Adrenal gland (tissue), 9 donors: ENCODE measurements at regions not wholly inside any gene's neighbourhood (a gene's known extent, or its start where the extent isn't known, plus 50 kb on each side); places are given as distances from the start of the nearest gene placed in this dataset.

Experiments used
- DNase-seq, 7 donors: peaks; one replicate each; pipeline ENCODE4 v3.0.0-alpha.2; 2019 to 2020
- H3K27ac ChIP-seq, 5 donors: fragments of 200-600 bp; sonication (generic) in 4 of 5; 1 replicate in 3 of 5; 2 replicates in 2 of 5; pipeline versions ENCODE4 v1.5.1 to v1.8.0; 2016 to 2020; ENCODE audit warnings: mild to moderate bottlenecking in 1 of 5
- H3K27me3 ChIP-seq: fragments of 200-600 bp; 2 replicates; pipeline ENCODE4 v1.8.0; 2021
- H3K36me3 ChIP-seq, 2 donors: fragments of 200-600 bp; replicated peaks in 1 of 2; 1 replicate in 1 of 2; 2 replicates in 1 of 2; pipeline versions ENCODE4 v1.5.1 to v1.8.0; 2018 to 2022
- H3K4me1 ChIP-seq, 2 donors: fragments of 200-600 bp; replicated peaks in 1 of 2; 1 replicate in 1 of 2; 2 replicates in 1 of 2; pipeline versions ENCODE4 v1.5.1 to v1.8.0; 2018 to 2021
- H3K4me3 ChIP-seq, 4 donors: fragments of 200-600 bp; sonication (generic) in 3 of 4; one replicate each; pipeline ENCODE4 v1.5.1; 2016 to 2018
- H3K9me3 ChIP-seq, 3 donors: fragments of 200-600 bp; sonication (generic) in 1 of 3; replicated peaks in 1 of 3; 1 replicate in 2 of 3; 2 replicates in 1 of 3; pipeline versions ENCODE4 v1.5.1 to v1.8.0; 2016 to 2021
- POLR2A ChIP-seq, 2 donors: fragments of 450-650 bp; IDR thresholded peaks; one replicate each; pipeline ENCODE4 v1.6.1; 2017; ENCODE audit warnings: antibody characterized with exemption in 2 of 2, mild to moderate bottlenecking in 2 of 2, moderate library complexity in 1 of 2
- WGBS, 4 donors: extraction: QIAGEN DNeasy Blood & Tissue Kit in 2 of 4; methylation state at CpG; one replicate each; pipeline versions ENCODE4 v1.1.5 to v1.1.7; 2013 to 2017; 5-methylcytosine and 5-hydroxymethylcytosine counted together
- intact Hi-C, 2 donors: fragments of 100-400 bp; cut with DNase I; formaldehyde crosslinking; loops; one replicate each; pipeline versions ENCODE4 v1.14.1 to v1.15.0; 2022 to 2023
- TF ChIP-seq, protein P1 (sequence below), 6 experiments: fragments of 450-650 bp in 4 of 6; fragments of 200-600 bp in 2 of 6; sonication (generic) in 1 of 6; IDR thresholded peaks; 1 replicate in 5 of 6; 2 replicates in 1 of 6; pipeline versions ENCODE4 v1.5.1 to v1.8.0; 2016 to 2021; ENCODE audit warnings: antibody characterized with exemption in 6 of 6, mild to moderate bottlenecking in 2 of 6, moderate library complexity in 1 of 6
- donor health status: healthy with polysubstance abuse.
- donor health status: Bipolar disorder and iron deficiency.
- donor health status: DM: yes; HTN: yes; CAD: no.
- donor health status: DM: no; HTN: no; CAD: no.
- donor health status: DM: no; HTN: no; CAD: no.

DNA sequence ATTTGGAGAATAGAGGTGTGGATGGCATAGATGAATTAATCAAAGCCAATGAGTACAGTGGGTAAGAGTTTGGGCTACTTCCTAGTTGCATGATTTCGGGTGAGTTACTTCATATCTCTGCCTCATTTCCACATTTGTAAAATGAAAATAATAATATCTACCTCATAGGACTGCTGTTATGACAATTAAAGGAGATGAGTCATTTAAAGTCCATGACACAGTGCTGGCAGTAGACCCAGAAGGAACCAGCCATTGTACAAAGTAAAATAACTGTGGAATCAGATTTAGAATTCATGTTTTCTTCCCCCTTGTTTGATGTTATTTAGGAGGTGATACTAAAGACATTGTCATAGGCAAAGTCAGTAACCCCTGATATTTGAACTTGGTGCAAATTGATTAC lies 139.5 kb upstream of the SLC27A6 start:
- WGBS, 4 donors = 51 to 62% (median 58%) methylated on average over 1 of the region's 1 CpG
- no peaks in the 10 kb centered on the region for H3K9me3 ChIP-seq

DNA sequence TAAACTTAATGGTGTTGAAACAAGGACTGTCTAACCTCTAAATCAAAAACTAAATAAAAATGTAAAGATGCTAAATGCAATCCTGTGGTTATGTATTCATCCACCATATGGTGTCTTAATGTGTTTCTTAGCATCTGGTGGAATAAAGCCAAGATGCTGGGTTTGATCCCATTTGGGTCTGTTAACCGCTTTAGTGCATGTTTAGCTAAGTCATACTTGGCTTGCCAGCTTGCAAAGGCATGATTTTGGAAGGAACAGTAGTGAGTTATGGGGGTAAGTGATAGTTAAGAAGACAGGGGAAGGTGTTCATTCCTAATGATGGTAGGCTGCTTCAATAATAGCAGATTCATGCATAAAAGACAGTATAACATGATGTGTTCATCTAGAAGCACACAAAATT lies 139.0 kb upstream of the SLC27A6 start:
- TF ChIP-seq POLR2A (IDR thresholded peaks at IDR 0.05) = no peak
- TF ChIP-seq, protein P1, sequence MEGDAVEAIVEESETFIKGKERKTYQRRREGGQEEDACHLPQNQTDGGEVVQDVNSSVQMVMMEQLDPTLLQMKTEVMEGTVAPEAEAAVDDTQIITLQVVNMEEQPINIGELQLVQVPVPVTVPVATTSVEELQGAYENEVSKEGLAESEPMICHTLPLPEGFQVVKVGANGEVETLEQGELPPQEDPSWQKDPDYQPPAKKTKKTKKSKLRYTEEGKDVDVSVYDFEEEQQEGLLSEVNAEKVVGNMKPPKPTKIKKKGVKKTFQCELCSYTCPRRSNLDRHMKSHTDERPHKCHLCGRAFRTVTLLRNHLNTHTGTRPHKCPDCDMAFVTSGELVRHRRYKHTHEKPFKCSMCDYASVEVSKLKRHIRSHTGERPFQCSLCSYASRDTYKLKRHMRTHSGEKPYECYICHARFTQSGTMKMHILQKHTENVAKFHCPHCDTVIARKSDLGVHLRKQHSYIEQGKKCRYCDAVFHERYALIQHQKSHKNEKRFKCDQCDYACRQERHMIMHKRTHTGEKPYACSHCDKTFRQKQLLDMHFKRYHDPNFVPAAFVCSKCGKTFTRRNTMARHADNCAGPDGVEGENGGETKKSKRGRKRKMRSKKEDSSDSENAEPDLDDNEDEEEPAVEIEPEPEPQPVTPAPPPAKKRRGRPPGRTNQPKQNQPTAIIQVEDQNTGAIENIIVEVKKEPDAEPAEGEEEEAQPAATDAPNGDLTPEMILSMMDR (IDR thresholded peaks at IDR 0.05) = no peak
- Histone ChIP-seq H3K27me3 (no peaks in the 10 kb centered on the region), H3K4me3 (no peak overlapping the region), H3K27ac (no peak overlapping the region), H3K4me1 (no peaks in the 10 kb centered on the region), H3K36me3 (peaks cover 0 to 3% of the 10 kb centered on the region in 2 donors), H3K9me3 (no peaks in the 10 kb centered on the region)
- 85 to 91% (median 88%) methylated on average over 1 of the region's 1 CpG for WGBS, 4 donors
- intact Hi-C loops = no loop called here
- DNase-seq = no peak

More for the DNA sequence above, 139.5 kb upstream of the SLC27A6 start:
- TF ChIP-seq, protein P1 (IDR thresholded peaks at IDR 0.05) = no peak
- no peak for TF ChIP-seq POLR2A (IDR thresholded peaks at IDR 0.05)
- intact Hi-C loops = no loop called here
- Histone ChIP-seq H3K36me3 (peaks cover 0 to 3% of the 10 kb centered on the region in 2 donors), H3K27me3 (no peaks in the 10 kb centered on the region), H3K4me1 (no peaks in the 10 kb centered on the region), H3K27ac (no peak overlapping the region), H3K4me3 (no peak overlapping the region)
- DNase-seq = peak in 1 of 7 donors; percentile 16

DNA sequence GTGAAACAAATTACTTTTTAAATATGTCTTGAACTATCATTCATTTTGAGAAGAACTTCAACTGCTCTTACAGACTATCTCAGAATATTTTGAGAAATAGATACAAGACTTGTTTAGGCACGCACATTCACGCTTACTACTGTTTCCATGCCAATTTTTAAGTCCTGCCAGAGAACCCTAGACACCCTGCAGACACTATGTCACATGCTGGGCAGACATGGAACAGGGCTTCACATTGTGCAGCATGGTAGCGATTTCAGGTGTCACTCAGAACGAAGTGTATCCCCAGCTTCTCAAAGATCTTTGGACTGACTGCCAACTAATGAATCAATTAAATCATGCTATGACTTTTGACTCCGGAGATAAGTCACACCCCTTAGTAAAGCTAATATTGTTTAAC lies 128.7 kb upstream of the SLC27A6 start:
- no peak for DNase-seq
- Histone ChIP-seq H3K27ac (no peak overlapping the region), H3K27me3 (no peaks in the 10 kb centered on the region), H3K4me1 (no peaks in the 10 kb centered on the region), H3K36me3 (no peaks in the 10 kb centered on the region), H3K9me3 (no peaks in the 10 kb centered on the region), H3K4me3 (no peak overlapping the region)
- TF ChIP-seq POLR2A (IDR thresholded peaks at IDR 0.05) = no peak
- TF ChIP-seq, protein P1 (IDR thresholded peaks at IDR 0.05) = no peak
- WGBS, 4 donors = 78 to 91% (median 87%) methylated on average over 5 of the region's 5 CpGs
- intact Hi-C loops = no loop called here

DNA sequence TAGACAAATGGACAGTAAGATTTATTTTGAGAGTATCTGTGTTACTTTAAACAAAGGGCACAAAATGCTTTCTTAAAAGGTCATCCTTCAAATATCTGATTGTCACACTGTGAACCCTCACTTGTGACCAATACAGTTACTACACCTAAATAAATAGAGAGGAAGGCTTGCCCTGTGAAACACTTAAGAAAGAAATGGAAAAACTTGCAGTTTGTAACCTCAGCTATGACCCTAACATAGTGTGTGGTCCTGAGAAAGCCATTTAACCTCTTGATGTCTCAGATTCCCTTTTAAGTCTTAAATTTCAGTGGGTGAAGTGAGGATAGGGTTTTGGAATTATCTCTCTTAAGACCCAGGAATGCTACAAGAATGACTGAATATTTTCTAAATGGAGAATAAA lies 126.7 kb upstream of the SLC27A6 start:
- Histone ChIP-seq H3K4me3 (no peak overlapping the region), H3K27me3 (no peaks in the 10 kb centered on the region), H3K4me1 (no peaks in the 10 kb centered on the region), H3K27ac (no peak overlapping the region), H3K9me3 (no peaks in the 10 kb centered on the region), H3K36me3 (no peaks in the 10 kb centered on the region)
- no peak for DNase-seq
- no peak for TF ChIP-seq POLR2A (IDR thresholded peaks at IDR 0.05)
- TF ChIP-seq, protein P1 (IDR thresholded peaks at IDR 0.05) = no peak
- intact Hi-C loops = no loop called here
